GM21723 (cell line): ENCODE measurements at regions not wholly inside any gene's neighbourhood (a gene's known extent, or its start where the extent isn't known, plus 50 kb on each side); places are given as distances from the start of the nearest gene placed in this dataset.
A peak's percentile ranks its signal among the peaks of the same experiment; 100 is the strongest.

Experiments
- ATAC-seq: cut with Tn5 transposase; IDR thresholded peaks from one replicate; pipeline ENCODE4 v1.9.1; 2021; ENCODE audit warnings: mild to moderate bottlenecking, moderate library complexity; ENCODE audit not compliant: unreplicated experiment

- no peak for ATAC-seq
These were observed 610.1 kb upstream of the ARID1B start for GRCh38 chr6:156167016-156167624.

DNA sequence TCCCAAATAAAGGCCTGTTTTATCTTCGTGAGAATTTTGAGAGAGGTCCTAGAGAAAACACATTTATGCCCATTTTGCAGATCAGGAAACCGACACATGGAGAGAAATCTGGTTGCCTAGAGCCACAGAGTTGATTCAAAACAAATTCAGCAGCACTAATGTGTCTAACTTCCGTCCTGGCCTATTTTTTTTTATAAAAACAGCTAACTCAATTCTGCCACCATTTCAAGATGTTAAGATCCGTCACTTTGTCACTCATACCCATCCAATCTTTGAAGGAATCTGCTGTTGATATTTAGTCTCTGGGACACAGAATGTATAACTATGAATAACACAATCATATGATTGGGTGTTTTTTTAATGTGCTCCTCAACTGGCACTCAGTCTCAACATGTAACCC is 611.1 kb upstream of the ARID1B start:
- ATAC-seq = no peak

DNA sequence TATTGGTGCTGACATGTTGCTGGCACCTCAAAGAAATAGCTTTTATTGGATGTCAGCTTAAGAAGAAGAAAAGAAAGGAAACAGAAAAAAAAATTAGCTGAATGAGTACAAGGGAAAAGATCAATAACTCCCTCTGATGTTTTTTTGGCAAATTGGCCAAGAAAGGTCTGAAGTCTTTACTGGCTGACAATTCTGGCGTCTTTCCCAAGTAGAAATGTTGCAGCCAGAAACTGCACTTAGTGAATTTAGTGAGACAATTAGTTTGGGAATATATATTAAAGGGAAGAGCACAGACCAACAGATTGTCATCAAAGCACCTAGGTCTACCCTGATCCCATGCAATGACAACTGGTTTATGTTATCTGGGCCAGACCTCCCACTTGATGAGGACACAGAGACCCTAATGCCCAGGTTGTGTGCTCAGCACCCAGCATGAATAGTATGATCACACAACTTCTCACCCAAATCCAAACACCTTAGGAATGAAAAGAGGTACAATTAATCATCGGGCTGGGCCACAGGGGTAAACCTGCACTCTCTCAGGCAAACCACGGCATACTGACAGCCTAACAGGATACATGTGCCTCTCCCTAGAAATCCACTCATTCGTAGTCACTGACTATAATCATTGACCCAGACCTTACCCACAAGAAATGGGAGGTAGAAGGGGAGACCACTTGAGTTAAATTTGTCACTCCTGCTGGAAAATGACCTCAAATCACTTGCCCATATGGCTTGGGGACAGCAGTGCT is 612.3 kb upstream of the ARID1B start:
- no peak for ATAC-seq

- no peak for ATAC-seq
These were observed 613.9 kb upstream of the ARID1B start for GRCh38 chr6:156163311-156163710.

DNA sequence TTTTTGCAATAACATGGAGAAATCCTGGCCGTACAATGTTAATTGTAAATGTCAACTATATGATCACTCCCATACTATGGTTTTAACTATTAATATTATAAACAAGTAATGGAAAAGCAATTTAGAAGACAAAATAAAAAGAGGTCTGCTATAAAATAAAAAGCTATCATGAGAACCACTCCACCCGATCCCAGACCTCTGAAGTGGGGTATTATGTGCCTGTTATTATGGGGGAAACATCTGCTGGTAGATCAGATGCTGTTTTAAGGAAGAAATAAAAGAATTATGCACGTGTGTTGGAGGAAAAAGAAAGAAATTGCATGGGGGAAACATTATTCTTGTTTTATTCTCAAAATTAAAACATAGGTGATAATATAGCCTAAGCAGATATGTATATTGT is 615.7 kb upstream of the ARID1B start:
- no peak for ATAC-seq

GRCh38 chr6:156160795-156161165 is 616.4 kb upstream of the ARID1B start:
- no peak for ATAC-seq

- no peak for ATAC-seq
These were observed 617.0 kb upstream of the ARID1B start for GRCh38 chr6:156160007-156160794.

DNA sequence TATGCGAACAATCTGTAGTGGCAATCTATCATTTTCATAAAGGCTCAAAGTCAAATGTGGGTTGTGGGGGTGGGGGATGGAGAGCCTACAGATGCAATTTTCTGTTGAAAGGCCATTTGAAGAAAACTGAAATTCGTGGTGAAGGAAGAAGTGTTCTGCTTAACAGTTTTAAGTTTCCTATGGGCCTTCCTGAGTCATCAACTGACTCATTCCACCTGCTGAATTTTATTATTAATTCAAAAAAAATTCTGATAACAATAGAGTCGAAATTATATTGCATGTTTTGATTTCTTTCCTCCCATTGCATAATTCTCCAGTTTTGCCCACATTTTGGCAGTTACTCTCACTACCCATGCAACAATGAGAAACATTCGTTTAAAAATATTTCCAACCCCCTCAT is 622.3 kb upstream of the ARID1B start:
- ATAC-seq = no peak

DNA sequence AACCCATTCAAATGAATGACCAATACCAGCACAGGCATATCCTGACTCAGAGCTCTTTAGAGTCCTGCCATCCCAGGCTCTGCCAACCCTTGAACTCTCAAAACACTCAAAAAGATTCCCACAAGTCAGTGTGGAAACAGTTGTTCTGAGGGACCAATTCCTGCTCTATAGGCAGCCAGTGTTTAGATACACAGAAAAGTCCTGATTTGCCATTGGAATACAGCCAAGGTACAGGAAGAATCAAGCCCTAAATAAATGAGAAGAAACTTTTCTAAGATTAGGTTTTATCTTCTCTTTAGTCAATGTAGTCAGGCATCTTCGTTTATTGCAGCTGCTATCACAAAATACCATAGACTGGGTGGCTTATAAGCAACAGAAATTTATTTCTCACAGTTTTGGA is 626.8 kb upstream of the ARID1B start:
- ATAC-seq = no peak

DNA sequence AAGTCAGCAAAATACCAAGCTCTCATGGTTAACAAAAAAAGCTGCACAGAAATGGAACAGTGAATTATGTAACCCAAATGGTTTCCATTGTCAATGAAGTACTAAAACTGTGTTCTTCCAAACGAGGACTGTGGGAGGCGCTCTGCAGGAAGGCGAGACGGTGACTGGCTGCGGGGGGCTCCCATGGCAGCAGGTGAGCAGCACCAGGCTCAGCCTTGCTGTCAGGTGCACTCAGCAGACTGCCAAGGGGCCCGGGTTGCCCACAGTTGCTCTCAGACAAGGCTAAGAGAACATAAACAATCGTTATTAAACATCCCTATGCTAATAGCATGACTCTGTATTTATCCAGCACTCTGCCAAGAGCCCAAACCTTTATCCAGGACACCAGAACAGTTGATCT is 630.3 kb upstream of the ARID1B start:
- no peak for ATAC-seq

DNA sequence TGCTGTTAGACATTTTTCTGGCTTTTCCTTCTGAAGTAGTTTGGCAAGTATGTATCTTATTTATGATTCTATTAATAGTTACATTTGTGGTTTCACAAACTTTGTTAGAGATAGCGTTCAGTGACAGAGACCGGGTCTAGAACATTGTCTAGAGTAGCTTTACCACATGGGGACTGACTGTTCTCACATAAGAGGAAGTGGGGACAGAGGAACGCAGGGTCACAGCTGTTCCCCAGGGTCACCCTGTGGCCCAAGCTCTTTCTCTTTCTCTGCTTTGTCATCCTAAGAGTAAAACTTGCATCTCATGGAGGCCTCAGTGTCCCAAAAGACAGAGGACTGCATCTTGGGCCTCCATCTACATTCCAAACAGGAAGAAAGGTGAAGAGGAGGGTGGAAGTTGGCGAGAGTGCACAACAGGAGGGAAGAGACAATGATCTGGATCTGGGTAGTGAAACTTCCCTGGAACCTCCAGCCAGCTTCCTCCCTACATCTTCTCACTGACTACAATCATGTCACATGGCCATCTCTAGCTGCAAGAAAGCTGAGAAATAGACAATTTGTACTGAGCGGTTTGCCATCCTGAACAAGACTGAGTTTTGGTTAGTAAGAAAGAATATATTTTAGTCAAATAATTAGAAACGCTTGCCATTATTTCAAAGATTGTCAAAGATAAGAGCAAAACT is 645.8 kb upstream of the ARID1B start:
- ATAC-seq = peak; percentile 97

- no peak for ATAC-seq
These were observed 650.6 kb upstream of the ARID1B start for GRCh38 chr6:156126535-156126934.

GRCh38 chr6:156125844-156126243 is 651.3 kb upstream of the ARID1B start:
- no peak for ATAC-seq

GRCh38 chr6:156123731-156124130 is 653.4 kb upstream of the ARID1B start:
- ATAC-seq = no peak

DNA sequence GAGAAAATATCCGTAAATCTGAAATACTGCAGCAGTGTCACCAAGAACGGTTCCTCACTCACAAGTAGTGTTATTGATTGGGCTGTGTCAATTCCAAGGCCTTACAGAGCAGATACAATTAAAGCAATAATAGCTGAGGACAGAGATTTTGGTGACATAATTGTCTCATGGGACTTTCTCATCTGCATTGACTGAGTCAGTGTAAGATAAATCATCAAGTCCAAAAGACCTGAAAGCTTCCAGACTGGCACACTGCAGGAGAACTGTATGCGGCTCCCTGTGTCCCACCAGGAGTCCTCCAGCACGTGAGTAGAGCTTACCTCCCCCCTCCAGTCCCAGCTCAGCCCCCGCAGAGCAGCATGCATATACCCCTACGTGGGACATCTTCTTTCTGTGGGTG is 655.2 kb upstream of the ARID1B start:
- no peak for ATAC-seq

DNA sequence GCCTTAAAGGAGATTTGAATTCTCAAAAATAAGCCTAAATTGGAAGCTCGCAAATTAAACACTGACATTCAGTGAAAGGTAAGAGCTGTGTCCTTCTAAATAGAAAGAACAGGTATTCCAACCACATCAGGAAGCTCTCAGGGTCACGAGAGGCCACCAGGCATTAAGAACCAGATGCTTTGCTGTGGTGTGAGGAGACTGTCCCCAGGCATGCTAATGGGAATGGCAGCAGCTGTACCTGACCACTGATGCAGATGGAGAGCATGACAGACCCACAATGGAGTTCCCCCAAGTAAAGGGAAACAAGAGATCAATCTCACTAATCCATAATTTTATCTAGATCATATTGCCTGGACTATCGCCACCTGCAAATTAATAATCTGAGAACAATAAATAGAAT is 658.9 kb upstream of the NOX3 start:
- ATAC-seq = no peak

- no peak for ATAC-seq
These were observed 658.0 kb upstream of the NOX3 start for GRCh38 chr6:156113631-156114030.

GRCh38 chr6:156111913-156112312 is 656.3 kb upstream of the NOX3 start:
- ATAC-seq = no peak

DNA sequence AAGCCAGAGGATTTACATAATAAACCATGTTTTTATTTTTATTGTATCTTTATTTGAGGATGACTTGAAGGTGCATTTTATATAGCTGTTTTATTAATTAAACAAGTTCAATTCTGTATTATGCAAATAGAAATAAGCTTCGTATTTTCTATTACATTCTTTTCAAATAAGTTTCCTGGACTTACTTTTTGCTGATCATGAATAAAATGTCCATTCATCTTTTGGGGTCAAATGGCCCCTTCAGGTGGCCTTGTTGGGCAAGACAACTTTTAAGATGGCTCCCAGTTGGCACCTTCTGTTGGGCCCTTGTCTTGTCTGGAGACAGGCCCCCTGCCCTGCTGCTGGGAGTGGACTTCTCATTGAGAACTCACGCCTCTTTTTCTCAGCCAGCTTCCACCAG is 654.6 kb upstream of the NOX3 start:
- ATAC-seq = no peak

DNA sequence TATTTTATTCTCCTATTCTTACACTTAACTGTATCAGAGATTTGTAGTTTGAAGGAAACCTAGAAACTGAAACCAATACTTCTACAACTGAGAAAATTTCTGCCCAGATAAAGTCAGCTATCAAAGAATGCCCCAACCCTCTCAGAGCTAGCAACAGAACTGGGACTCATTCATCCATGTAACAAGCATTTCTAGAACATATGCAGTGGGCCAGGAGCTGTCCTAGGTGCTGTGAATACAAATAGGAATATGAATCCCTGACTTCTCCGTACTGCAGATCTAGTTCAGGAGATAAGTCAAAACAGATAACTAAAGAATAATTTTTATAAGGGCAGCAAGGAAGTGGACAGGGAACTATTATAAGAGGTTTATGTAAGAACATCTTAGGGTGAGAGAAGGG is 654.1 kb upstream of the NOX3 start:
- ATAC-seq = no peak

- no peak for ATAC-seq
These were observed 652.0 kb upstream of the NOX3 start for GRCh38 chr6:156107624-156108101.
